Prostate gland (tissue), 2 donors: ENCODE measurements at regions not wholly inside any gene's neighbourhood (a gene's known extent, or its start where the extent isn't known, plus 50 kb on each side); places are given as distances from the start of the nearest gene placed in this dataset.

ENCODE experiments used
- CTCF ChIP-seq, 4 experiments: fragments of 200-600 bp in 2 of 4; fragments of 450-650 bp in 2 of 4; sonication (generic) in 2 of 4; IDR thresholded peaks; 1 replicate in 3 of 4; 2 replicates in 1 of 4; pipeline ENCODE4 v1.5.1; 2016 to 2019; ENCODE audit warnings: antibody characterized with exemption in 4 of 4, mild to moderate bottlenecking in 2 of 4, moderate library complexity in 2 of 4
- POLR2A ChIP-seq: fragments of 450-650 bp; IDR thresholded peaks from one replicate; pipeline ENCODE4 v1.6.1; 2016; ENCODE audit warnings: antibody characterized with exemption, mild to moderate bottlenecking
- POLR2AphosphoS5 ChIP-seq: sonication (generic); formaldehyde crosslinking; IDR thresholded peaks from one replicate; pipeline ENCODE4 v1.6.1; 2017; ENCODE audit warnings: antibody characterized with exemption

DNA sequence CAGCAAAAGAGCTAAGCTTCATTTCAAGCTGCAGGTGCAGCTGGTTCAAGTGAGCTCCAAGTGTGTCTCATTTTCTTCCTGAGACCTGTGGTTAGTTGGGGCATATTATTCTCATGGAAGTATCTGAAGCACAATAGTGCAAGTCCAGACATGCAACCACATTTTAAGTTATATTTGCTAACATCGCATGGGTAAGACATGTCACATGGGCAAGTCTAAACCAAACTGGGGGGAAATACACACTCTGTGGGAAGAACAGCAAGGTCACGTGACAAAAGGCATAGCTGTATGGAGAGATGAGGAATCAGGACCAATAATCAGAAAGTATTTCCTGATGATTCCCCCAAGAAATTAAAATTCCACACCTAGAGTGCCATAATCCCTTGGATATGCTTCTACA, 94.9 kb upstream of the NDP start:
- TF ChIP-seq POLR2A, result no peak
- TF ChIP-seq CTCF (IDR thresholded peaks at IDR 0.05), result no peak
- TF ChIP-seq POLR2AphosphoS5, result no peak
